ENCODE measurements at regions not wholly inside any gene's neighbourhood (a gene's known extent, or its start where the extent isn't known, plus 50 kb on each side); places are given as distances from the start of the nearest gene placed in this dataset.

GRCh38 chr10:17538941-17539340 lies 78.2 kb downstream of the HACD1 start:
- no peak for FAIRE-seq
- dilution Hi-C loops (cut with MboI; ENCODE audit: extremely low pct_ligation_motif_present, low sequenced_read_pairs): no loop called here

GRCh38 chr10:17537281-17537680 lies 79.9 kb downstream of the HACD1 start:
- Histone ChIP-seq H3K27me3 (ENCODE audit: control insufficient read depth, extremely low read depth, insufficient read depth, low read length) (no peaks in the 10 kb centered on the region), H3K4me2 (ENCODE audit: control insufficient read depth, extremely low read depth, insufficient read depth, low read depth, low read length) (no peak overlapping the region), H3K4me1 (ENCODE audit: control insufficient read depth, extremely low read depth, insufficient read depth, low read length) (no peaks in the 10 kb centered on the region), H3K27ac (ENCODE audit: control insufficient read depth, insufficient read depth, low read length) (no peak overlapping the region), H3K4me3 (ENCODE audit: control insufficient read depth in 2 of 3, extremely low read depth in 1 of 3, insufficient read depth in 2 of 3, low read depth in 1 of 3, low read length in 3 of 3) (no peak overlapping the region), H3K9ac (ENCODE audit: control insufficient read depth, extremely low read depth, insufficient read depth, low read length) (no peak overlapping the region), H2AFZ (ENCODE audit: control insufficient read depth, low read length) (no peak overlapping the region), H3K79me2 (ENCODE audit: control insufficient read depth, insufficient read depth, low read length) (no peaks in the 10 kb centered on the region), H4K20me1 (ENCODE audit: control insufficient read depth, extremely low read depth, insufficient read depth, low read length) (no peaks in the 10 kb centered on the region), H3K9me3 (ENCODE audit: control insufficient read depth, low read depth, low read length) (no peaks in the 10 kb centered on the region), H3K9me1 (ENCODE audit: control insufficient read depth, extremely low read depth, insufficient read depth, low read length) (no peaks in the 10 kb centered on the region), H3K36me3 (ENCODE audit: control insufficient read depth in 2 of 2, extremely low read depth in 1 of 2, insufficient read depth in 2 of 2, low read length in 2 of 2) (no peaks in the 10 kb centered on the region)
- no peak for TF ChIP-seq EZH2 (IDR thresholded peaks at IDR 0.05; ENCODE audit: low read length)
- dilution Hi-C loops (cut with MboI; ENCODE audit: extremely low pct_ligation_motif_present, low sequenced_read_pairs): no loop called here
- FAIRE-seq (no peak), DNase-seq (ENCODE audit: low read depth, low spot score) (no peak)

More at GRCh38 chr10:17538941-17539340, 78.2 kb downstream of the HACD1 start:
- Histone ChIP-seq H3K9me1 (ENCODE audit: control insufficient read depth, extremely low read depth, insufficient read depth, low read length) (no peaks in the 10 kb centered on the region), H4K20me1 (ENCODE audit: control insufficient read depth, extremely low read depth, insufficient read depth, low read length) (no peaks in the 10 kb centered on the region), H3K4me2 (ENCODE audit: control insufficient read depth, extremely low read depth, insufficient read depth, low read depth, low read length) (no peak overlapping the region), H3K9ac (ENCODE audit: control insufficient read depth, extremely low read depth, insufficient read depth, low read length) (no peak overlapping the region), H3K27ac (ENCODE audit: control insufficient read depth, insufficient read depth, low read length) (no peak overlapping the region), H3K36me3 (ENCODE audit: control insufficient read depth in 2 of 2, extremely low read depth in 1 of 2, insufficient read depth in 2 of 2, low read length in 2 of 2) (no peaks in the 10 kb centered on the region), H3K79me2 (ENCODE audit: control insufficient read depth, insufficient read depth, low read length) (no peaks in the 10 kb centered on the region), H2AFZ (ENCODE audit: control insufficient read depth, low read length) (no peak overlapping the region), H3K4me3 (ENCODE audit: control insufficient read depth in 2 of 3, extremely low read depth in 1 of 3, insufficient read depth in 2 of 3, low read depth in 1 of 3, low read length in 3 of 3) (no peak overlapping the region), H3K9me3 (ENCODE audit: control insufficient read depth, low read depth, low read length) (no peaks in the 10 kb centered on the region), H3K4me1 (ENCODE audit: control insufficient read depth, extremely low read depth, insufficient read depth, low read length) (no peaks in the 10 kb centered on the region), H3K27me3 (ENCODE audit: control insufficient read depth, extremely low read depth, insufficient read depth, low read length) (no peaks in the 10 kb centered on the region)
- no peak for DNase-seq (ENCODE audit: low read depth, low spot score)
- TF ChIP-seq CTCF (optimal IDR thresholded peaks at IDR 0.05 in 1 of 3, IDR thresholded peaks at IDR 0.05 in 1 of 3, conservative IDR thresholded peaks at IDR 0.05 in 1 of 3; ENCODE audit: extremely low read depth in 1 of 3, insufficient read depth in 2 of 3, low read length in 3 of 3) (no peak), EZH2 (IDR thresholded peaks at IDR 0.05; ENCODE audit: low read length) (no peak)

- dilution Hi-C loops (cut with MboI; ENCODE audit: extremely low pct_ligation_motif_present, low sequenced_read_pairs): no loop called here
- no peaks in the 10 kb centered on the region for H3K79me2 ChIP-seq (ENCODE audit: control insufficient read depth, insufficient read depth, low read length)
- no peaks in the 10 kb centered on the region for H3K27me3 ChIP-seq (ENCODE audit: control insufficient read depth, extremely low read depth, insufficient read depth, low read length)
- H3K27ac ChIP-seq (ENCODE audit: control insufficient read depth, insufficient read depth, low read length): no peak overlapping the region
- H3K36me3 ChIP-seq (ENCODE audit: control insufficient read depth in 2 of 2, extremely low read depth in 1 of 2, insufficient read depth in 2 of 2, low read length in 2 of 2): no peaks in the 10 kb centered on the region
- no peak for TF ChIP-seq EZH2 (IDR thresholded peaks at IDR 0.05; ENCODE audit: low read length)
- no peak for TF ChIP-seq CTCF (optimal IDR thresholded peaks at IDR 0.05 in 1 of 3, IDR thresholded peaks at IDR 0.05 in 1 of 3, conservative IDR thresholded peaks at IDR 0.05 in 1 of 3; ENCODE audit: extremely low read depth in 1 of 3, insufficient read depth in 2 of 3, low read length in 3 of 3)
- no peak overlapping the region for H3K9ac ChIP-seq (ENCODE audit: control insufficient read depth, extremely low read depth, insufficient read depth, low read length)
- H3K9me3 ChIP-seq (ENCODE audit: control insufficient read depth, low read depth, low read length): no peaks in the 10 kb centered on the region
- no peaks in the 10 kb centered on the region for H3K4me1 ChIP-seq (ENCODE audit: control insufficient read depth, extremely low read depth, insufficient read depth, low read length)
- H3K9me1 ChIP-seq (ENCODE audit: control insufficient read depth, extremely low read depth, insufficient read depth, low read length): no peaks in the 10 kb centered on the region
- no peaks in the 10 kb centered on the region for H4K20me1 ChIP-seq (ENCODE audit: control insufficient read depth, extremely low read depth, insufficient read depth, low read length)
- no peak overlapping the region for H3K4me3 ChIP-seq (ENCODE audit: control insufficient read depth in 2 of 3, extremely low read depth in 1 of 3, insufficient read depth in 2 of 3, low read depth in 1 of 3, low read length in 3 of 3)
- H3K4me2 ChIP-seq (ENCODE audit: control insufficient read depth, extremely low read depth, insufficient read depth, low read depth, low read length): no peak overlapping the region
- H2AFZ ChIP-seq (ENCODE audit: control insufficient read depth, low read length): no peak overlapping the region
- FAIRE-seq: no peak
- DNase-seq (ENCODE audit: low read depth, low spot score): no peak
Measured at GRCh38 chr10:17536221-17536620, 81.0 kb downstream of the HACD1 start.
